Prostate gland (tissue), 2 donors: ENCODE measurements at regions not wholly inside any gene's neighbourhood (a gene's known extent, or its start where the extent isn't known, plus 50 kb on each side); places are given as distances from the start of the nearest gene placed in this dataset.

Source experiments
- POLR2A ChIP-seq: fragments of 450-650 bp; IDR thresholded peaks from one replicate; pipeline ENCODE4 v1.6.1; 2016; ENCODE audit warnings: antibody characterized with exemption, mild to moderate bottlenecking
- POLR2AphosphoS5 ChIP-seq: sonication (generic); formaldehyde crosslinking; IDR thresholded peaks from one replicate; pipeline ENCODE4 v1.6.1; 2017; ENCODE audit warnings: antibody characterized with exemption
- TF ChIP-seq, protein P1 (sequence below), 4 experiments: fragments of 200-600 bp in 2 of 4; fragments of 450-650 bp in 2 of 4; sonication (generic) in 2 of 4; IDR thresholded peaks; 1 replicate in 3 of 4; 2 replicates in 1 of 4; pipeline ENCODE4 v1.5.1; 2016 to 2019; ENCODE audit warnings: antibody characterized with exemption in 4 of 4, mild to moderate bottlenecking in 2 of 4, moderate library complexity in 2 of 4

DNA sequence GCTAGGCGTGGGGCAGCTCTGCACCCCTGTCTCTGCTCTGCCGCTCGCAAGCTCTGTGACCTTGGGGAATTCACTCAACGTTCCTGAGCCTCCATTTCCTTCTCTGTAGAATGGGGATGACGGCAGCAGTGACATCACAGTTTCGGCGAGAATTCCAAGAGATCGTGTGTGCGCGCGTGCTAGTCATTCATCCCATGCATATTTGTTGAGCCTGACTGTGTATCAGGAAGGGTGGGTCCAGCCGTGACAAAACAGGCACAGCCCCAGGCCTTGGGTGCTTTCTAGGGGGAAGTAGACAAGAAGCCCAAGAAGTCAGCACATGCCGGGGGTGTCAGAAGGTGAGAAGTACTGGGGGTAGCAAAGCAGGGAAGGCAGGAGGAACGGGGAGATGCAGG lies 145.6 kb upstream of the NCOR2 start:
- TF ChIP-seq POLR2A (no peak), POLR2AphosphoS5 (no peak)
- TF ChIP-seq, protein P1, sequence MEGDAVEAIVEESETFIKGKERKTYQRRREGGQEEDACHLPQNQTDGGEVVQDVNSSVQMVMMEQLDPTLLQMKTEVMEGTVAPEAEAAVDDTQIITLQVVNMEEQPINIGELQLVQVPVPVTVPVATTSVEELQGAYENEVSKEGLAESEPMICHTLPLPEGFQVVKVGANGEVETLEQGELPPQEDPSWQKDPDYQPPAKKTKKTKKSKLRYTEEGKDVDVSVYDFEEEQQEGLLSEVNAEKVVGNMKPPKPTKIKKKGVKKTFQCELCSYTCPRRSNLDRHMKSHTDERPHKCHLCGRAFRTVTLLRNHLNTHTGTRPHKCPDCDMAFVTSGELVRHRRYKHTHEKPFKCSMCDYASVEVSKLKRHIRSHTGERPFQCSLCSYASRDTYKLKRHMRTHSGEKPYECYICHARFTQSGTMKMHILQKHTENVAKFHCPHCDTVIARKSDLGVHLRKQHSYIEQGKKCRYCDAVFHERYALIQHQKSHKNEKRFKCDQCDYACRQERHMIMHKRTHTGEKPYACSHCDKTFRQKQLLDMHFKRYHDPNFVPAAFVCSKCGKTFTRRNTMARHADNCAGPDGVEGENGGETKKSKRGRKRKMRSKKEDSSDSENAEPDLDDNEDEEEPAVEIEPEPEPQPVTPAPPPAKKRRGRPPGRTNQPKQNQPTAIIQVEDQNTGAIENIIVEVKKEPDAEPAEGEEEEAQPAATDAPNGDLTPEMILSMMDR (IDR thresholded peaks at IDR 0.05) = no peak
